GM19025 (cell line): ENCODE measurements at regions not wholly inside any gene's neighbourhood (a gene's known extent, or its start where the extent isn't known, plus 50 kb on each side); places are given as distances from the start of the nearest gene placed in this dataset.

Source experiments
- ATAC-seq: cut with Tn5 transposase; IDR thresholded peaks from one replicate; pipeline ENCODE4 v1.9.1; 2021; ENCODE audit warnings: mild to moderate bottlenecking, low read depth, moderate library complexity; ENCODE audit not compliant: unreplicated experiment

- ATAC-seq: no peak
Measured at GRCh38 chr2:146209842-146210275, 1635.0 kb upstream of the ACVR2A start.

GRCh38 chr2:146207901-146208300 is 1636.9 kb upstream of the ACVR2A start:
- ATAC-seq: no peak

GRCh38 chr2:146207417-146207816 is 1637.4 kb upstream of the ACVR2A start:
- ATAC-seq: no peak

GRCh38 chr2:146203064-146203624 is 1641.7 kb upstream of the ACVR2A start:
- no peak for ATAC-seq

- no peak for ATAC-seq
Measured at GRCh38 chr2:146193619-146194018, 1651.2 kb upstream of the ACVR2A start.

GRCh38 chr2:146189541-146189940 is 1655.3 kb upstream of the ACVR2A start:
- ATAC-seq: no peak

GRCh38 chr2:146173934-146174333 is 1654.0 kb upstream of the ZEB2 start:
- no peak for ATAC-seq

- ATAC-seq: no peak
Measured at GRCh38 chr2:146161256-146161882, 1641.5 kb upstream of the ZEB2 start.

- ATAC-seq: no peak
Measured at GRCh38 chr2:146158072-146158674, 1638.3 kb upstream of the ZEB2 start.

- ATAC-seq: no peak
Measured at GRCh38 chr2:146147448-146148012, 1627.6 kb upstream of the ZEB2 start.

- no peak for ATAC-seq
Measured at GRCh38 chr2:146143971-146144370, 1624.1 kb upstream of the ZEB2 start.

- ATAC-seq: no peak
Measured at GRCh38 chr2:146138820-146139219, 1618.9 kb upstream of the ZEB2 start.

- no peak for ATAC-seq
Measured at GRCh38 chr2:146135245-146135644, 1615.3 kb upstream of the ZEB2 start.

- ATAC-seq: no peak
Measured at GRCh38 chr2:146131785-146132184, 1611.9 kb upstream of the ZEB2 start.

- ATAC-seq: no peak
Measured at GRCh38 chr2:146131048-146131447, 1611.1 kb upstream of the ZEB2 start.

- ATAC-seq: no peak
Measured at GRCh38 chr2:146130290-146130689, 1610.4 kb upstream of the ZEB2 start.

GRCh38 chr2:146129231-146129630 is 1609.3 kb upstream of the ZEB2 start:
- no peak for ATAC-seq

GRCh38 chr2:146128216-146128615 is 1608.3 kb upstream of the ZEB2 start:
- no peak for ATAC-seq

- no peak for ATAC-seq
Measured at GRCh38 chr2:146125551-146125950, 1605.6 kb upstream of the ZEB2 start.

- no peak for ATAC-seq
Measured at GRCh38 chr2:146124741-146125140, 1604.8 kb upstream of the ZEB2 start.

- no peak for ATAC-seq
Measured at GRCh38 chr2:146123714-146124113, 1603.8 kb upstream of the ZEB2 start.

GRCh38 chr2:146123256-146123655 is 1603.3 kb upstream of the ZEB2 start:
- ATAC-seq: no peak
